ENCODE measurements at regions not wholly inside any gene's neighbourhood (a gene's known extent, or its start where the extent isn't known, plus 50 kb on each side); places are given as distances from the start of the nearest gene placed in this dataset.
"Not testable (repeated sequence)": the region's sequence is repeated elsewhere in the genome, so short reads cannot be mapped to it uniquely, and the experiment has no call there.

- peak; percentile 16 for DNase-seq
These were observed 235.7 kb downstream of the GOLGA6L6 start for GRCh38 chr15:20305912-20306311.

DNA sequence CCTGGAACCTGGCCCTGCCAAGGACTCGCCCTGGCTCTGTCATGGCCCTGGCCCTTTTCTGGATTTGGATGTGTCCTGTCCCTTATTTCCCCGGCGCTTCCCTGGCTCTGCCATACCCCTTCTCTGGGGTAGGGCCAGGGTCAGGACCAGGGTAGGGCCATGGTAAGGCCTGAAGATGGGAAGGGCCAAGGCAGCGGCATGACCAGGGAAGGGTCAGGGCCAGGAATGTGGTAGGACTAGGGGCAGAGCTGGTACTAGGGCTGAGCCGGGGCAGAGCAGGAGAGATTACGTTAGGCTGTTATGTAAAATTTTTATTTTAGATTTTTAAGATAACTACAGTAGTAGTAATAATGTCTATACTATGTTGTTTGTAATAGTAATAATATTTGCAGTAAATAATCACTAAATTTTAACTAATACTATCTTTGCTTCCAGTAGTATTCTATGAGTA is 236.6 kb downstream of the GOLGA6L6 start:
- peak; percentile 8 for DNase-seq

- DNase-seq = peak; percentile 20
These were observed 237.2 kb downstream of the GOLGA6L6 start for GRCh38 chr15:20304282-20305014.

DNA sequence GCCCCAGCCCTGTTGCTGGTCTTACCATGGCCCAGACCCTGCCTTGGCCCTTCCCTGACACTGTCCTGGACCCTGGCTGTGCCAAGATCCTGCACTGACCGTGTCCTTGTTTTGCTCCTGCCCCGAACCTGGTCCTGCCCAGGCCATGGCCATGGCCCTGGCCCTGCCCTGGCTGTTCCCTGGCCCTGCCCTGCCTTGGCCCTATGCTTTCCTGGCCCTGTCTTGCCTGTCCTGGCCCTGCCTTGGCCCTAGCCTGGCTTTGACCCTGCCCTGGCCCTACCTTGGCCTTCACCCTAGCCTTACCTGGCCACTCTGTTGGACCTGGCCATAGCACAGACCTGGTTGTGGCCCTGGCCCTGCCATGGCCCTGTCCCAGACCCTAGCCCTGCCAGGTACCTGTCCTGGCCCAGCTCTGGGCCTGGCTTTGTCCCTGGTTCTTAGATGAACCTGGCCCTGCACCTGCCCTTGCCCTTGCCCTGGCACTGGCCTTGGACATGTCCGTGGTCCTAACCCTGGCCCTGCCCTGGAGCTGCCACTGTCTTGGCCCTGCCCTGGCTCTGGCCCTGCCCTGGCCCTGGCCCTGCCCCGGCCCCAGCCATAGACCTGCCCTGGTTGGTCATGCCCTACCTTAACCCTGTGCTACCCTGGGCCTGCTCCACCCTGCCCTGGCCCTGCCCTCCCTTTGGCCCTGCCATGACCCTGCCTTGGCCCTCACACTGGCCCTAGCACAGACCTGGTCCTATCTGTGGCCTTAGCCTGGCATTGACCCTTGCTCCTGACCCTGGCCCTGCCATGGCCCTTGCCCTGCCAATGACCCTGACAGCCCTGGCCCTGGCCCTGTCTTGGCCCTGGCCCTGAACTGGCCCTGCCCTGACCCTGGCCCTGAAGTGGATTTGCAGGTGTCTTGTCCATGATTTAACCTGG is 238.1 kb downstream of the GOLGA6L6 start:
- peak; percentile 20 for DNase-seq

- peak; percentile 18 for DNase-seq
These were observed 239.2 kb downstream of the GOLGA6L6 start for GRCh38 chr15:20302141-20303069.

DNA sequence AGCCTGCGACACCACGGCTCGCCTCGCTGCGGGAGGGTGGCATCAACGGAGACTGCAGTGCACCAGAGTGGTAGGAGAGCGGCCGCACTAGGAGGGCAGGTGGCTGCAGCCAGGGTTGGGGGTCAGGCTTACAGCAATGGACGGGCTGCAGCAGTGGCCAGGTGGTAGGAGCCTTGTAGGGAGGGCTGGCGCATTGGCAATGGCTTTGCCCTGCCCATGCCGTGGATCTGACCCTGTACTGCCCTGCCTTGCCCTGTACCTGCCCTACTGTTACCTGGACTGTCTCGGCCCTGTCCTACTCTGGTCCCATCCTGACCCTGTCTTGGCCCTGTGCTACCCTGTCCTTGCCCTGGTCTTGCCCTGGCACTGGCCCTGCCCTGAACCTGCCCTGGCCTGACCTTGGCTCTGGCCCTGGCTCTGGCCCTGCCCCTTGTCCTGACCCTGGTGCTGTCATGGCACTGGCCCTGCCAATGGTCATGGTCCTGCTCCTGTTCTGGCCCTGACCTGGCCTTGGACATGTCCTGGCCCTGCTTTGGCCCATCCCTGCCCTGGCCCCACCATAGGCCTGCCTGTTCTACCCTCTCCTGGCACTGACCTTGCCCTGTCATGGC is 240.0 kb downstream of the GOLGA6L6 start:
- DNase-seq = peak; percentile 23

DNA sequence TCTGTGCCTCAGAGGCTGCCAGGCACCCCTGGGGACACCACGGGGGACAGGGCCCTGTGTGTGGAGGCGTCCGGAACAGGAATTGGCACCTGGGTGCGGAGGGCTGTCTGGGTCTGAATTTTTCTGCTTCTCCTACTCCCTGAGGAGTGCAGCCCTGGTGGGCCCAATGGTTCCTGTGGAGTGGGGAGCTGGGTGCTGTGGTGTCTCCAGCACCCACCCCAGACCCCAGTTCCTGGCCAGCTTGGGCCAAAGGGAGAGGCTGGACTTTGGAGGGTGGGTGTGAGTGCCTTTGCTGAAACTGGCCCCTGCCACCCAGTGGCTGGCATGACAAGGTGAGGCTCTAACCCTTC is 240.6 kb downstream of the GOLGA6L6 start:
- DNase-seq = peak; percentile 22

DNA sequence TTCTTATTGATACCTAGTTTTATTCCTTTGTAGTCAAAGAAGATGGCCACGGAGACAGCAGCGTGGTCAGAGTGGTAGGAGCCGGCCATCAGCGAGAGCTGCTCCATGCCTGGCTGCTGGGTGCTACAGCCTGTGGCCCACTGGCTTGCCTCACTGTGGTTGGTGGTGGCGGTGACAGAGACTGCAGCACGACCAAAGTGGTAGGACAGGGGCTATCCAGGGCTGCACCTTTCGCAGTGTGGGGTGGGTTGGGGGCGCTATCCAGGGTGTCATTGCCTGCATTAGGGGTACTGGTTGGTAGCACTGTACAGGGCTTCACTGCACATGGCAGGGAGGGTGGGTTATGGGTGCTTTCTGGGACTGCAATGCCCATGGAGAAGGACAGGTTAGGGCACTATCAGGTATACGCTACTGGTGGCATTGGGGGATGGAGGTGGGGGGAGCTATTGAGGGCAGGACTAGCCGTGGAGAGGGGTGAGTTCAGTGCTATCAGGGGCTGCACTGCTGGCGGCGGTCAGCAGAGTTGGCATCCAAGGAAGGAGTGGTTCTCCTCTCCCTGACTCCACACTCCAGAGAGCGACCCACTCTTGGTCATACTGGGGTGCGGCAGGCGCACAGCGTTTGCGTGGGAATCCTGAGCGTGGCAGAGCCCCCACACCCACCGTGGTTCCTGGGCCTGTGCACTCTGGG is 241.1 kb downstream of the GOLGA6L6 start:
- DNase-seq = peak; percentile 21

- DNase-seq = not testable (repeated sequence)
These were observed 243.9 kb downstream of the GOLGA6L6 start for GRCh38 chr15:20297603-20298123.

GRCh38 chr15:20296261-20296660 is 245.3 kb downstream of the GOLGA6L6 start:
- DNase-seq = peak; percentile 17

DNA sequence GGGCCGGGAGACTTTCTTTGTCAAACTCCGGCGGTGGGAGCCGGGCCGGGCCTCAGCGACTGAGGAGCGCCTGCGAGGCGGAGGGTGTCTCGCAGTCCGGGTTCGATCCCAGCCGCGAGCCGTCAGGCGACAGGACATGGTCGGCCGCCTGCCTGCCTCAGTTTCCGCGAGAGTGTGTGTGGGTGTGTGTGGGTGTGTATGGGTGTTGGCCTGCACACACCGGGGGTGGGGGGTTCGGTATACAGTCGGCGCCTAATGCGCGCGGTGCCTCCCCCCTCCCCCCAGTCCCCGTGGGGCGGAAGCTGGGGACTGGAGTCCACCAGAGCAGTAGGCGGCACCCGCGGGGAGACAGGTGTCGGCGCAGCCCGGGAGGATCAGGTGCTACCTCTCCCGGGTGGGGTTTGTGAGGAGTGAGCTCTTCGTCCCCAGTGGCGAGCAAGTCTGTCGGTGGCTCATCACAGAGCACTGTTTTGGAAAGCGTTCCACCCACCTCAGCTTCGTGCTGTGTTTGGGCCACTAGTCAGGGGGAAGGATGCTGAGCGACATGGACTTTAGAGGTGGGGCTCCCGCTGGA is 246.3 kb downstream of the GOLGA6L6 start:
- peak; percentile 20 for DNase-seq

DNA sequence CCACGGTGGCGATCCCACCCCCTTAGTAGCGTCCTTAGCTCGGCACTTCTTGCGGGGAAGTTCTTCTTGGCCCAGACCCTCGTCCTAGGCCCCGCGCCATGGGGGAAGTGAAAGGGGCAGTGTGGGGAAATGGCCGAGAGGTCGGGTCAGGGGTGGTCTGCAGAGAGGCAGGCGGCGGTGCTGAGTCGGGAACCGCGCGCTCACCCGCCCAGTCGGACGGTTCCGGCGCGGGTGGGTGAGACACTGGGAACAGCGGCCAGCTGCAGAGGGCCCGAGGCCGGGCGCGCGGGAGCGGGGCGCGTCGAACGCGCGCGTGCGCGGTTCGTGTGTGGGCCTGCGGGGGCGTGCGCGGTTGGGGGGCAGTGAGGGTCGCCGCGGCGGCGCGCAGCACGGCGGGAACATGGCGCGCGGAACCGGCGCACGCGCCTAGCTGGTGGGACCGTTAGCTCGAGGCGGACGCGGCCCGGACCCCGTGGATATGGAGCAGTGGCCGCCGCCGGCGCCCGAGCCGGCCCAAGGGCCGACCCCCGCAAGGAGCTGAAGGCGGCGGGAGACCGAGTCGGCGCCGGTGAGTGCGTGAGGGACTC is 246.9 kb downstream of the GOLGA6L6 start:
- DNase-seq = peak; percentile 19

- DNase-seq = peak; percentile 12
These were observed 249.1 kb downstream of the GOLGA6L6 start for GRCh38 chr15:20292422-20293005.

DNA sequence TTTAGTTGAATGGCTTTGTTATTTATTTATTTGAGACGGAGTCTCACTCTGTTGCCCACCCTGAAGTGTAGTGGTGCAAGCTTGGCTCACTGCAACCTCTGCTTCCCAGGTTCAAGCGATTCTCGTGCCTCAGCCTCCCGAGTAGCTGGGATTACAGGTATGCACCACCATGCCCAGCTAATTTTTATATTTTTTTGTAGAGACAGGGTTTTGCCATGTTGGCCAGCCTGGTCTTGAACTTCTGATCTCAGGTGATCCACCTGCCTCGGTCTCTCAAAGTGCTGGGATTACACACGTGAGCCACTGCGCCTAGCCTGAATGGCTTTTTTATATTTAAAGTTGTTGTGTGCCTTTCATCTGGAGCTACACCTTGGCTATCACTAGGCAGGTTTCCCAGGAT is 250.0 kb downstream of the GOLGA6L6 start:
- peak; percentile 15 for DNase-seq

DNA sequence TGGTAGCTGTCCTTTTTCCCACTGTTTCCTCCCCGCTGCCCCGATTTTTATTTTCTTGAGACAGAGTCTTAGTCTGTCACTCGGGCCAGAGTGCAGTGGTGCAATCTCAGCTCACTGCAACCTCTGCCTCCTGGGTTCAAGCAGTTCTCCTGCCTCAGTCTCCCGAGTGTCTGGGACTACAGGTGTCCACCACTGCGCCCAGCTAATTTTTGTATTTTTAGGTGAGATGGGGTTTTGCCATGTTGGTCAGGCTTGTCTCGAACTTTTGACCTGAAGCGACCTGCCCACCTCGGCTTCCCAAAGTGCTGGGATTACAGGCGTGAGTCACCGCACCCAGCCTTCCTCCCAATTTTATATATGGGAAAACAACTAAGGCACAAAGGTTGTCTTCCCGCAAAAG is 251.0 kb downstream of the GOLGA6L6 start:
- DNase-seq = peak; percentile 14

DNA sequence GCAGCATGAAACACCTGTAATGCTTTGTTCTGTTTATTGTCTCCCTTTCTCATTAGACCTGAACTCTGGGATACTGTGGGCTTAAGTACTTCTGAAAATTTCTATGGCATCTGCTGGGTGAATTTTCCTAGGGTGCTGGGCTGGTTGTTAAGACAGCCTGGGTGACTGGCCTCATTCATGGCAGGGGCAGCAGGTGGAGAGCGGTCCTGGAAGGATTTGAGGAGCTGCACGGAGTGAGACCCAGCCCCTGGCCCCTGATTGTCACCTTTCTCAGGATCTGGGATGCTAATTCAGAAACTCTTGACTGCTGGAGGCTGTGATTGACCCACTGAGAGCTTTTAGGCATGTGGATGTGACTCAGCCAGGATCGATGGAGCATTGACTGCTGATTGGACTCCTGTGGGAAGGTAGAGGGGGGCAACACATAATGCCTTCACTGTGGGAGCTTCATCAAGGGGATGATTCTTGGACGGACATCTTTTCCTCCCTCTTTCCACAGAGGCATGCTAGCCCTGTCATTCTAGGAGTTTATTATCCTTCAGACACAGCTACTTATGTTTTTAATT is 252.0 kb downstream of the GOLGA6L6 start:
- peak; percentile 17 for DNase-seq

- peak; percentile 24 for DNase-seq
These were observed 252.6 kb downstream of the GOLGA6L6 start for GRCh38 chr15:20288800-20289537.

GRCh38 chr15:20286559-20286958 is 255.0 kb downstream of the GOLGA6L6 start:
- DNase-seq = not testable (repeated sequence)

GRCh38 chr15:20285696-20286300 is 255.8 kb downstream of the GOLGA6L6 start:
- DNase-seq = peak; percentile 19
